ENCODE measurements at regions not wholly inside any gene's neighbourhood (a gene's known extent, or its start where the extent isn't known, plus 50 kb on each side); places are given as distances from the start of the nearest gene placed in this dataset.

DNA sequence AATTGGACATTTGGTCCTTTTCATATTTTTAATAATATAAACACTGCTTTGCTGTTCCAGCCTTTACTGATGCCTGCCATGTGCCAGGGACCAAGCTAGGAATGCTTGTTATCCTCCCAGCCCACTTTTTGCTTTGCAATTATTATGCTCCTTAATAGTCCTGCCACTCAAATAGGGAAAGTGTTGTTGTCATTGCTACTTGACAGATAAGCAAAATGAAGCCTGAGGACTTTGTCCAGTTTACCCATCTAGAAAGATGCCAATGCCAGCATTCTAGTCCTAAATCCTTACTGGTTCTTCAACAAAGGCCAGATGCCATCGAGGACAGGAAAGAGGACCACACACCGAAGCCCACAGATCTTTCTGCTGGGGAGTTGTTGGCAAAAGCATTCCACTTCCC, 246.5 kb downstream of the EMP1 start:
- H3K27ac Mint-ChIP-seq, result no peak overlapping the region
- H3K4me3 Mint-ChIP-seq, result no peak overlapping the region
- no peaks in the 10 kb centered on the region for H3K4me1 Mint-ChIP-seq (ENCODE audit: low read depth in 2 of 2)
- DNase-seq (ENCODE audit: low spot score) (no peak), ATAC-seq (no peak)
- peaks cover 0 to 23% of the 10 kb centered on the region in 2 donors for H3K27me3 Mint-ChIP-seq
- no peaks in the 10 kb centered on the region for H3K36me3 Mint-ChIP-seq
- H3K9me3 Mint-ChIP-seq, result no peaks in the 10 kb centered on the region

- Mint-ChIP-seq H3K36me3 (no peaks in the 10 kb centered on the region), H3K4me3 (no peak overlapping the region), H3K4me1 (ENCODE audit: low read depth in 2 of 2) (no peaks in the 10 kb centered on the region), H3K27me3 (peaks cover 0 to 24% of the 10 kb centered on the region in 2 donors), H3K9me3 (no peaks in the 10 kb centered on the region), H3K27ac (no peak overlapping the region)
- ATAC-seq, result no peak
- no peak for DNase-seq (ENCODE audit: low spot score)
Observed at GRCh38 chr12:13442457-13442856, 245.9 kb downstream of the EMP1 start.

- no peaks in the 10 kb centered on the region for H3K4me1 Mint-ChIP-seq (ENCODE audit: low read depth in 2 of 2)
- no peak for ATAC-seq
- no peak overlapping the region for H3K27ac Mint-ChIP-seq
- H3K36me3 Mint-ChIP-seq, result no peaks in the 10 kb centered on the region
- H3K27me3 Mint-ChIP-seq, result peaks cover 2 to 34% of the 10 kb centered on the region in 2 donors
- no peak for DNase-seq (ENCODE audit: low spot score)
- H3K4me3 Mint-ChIP-seq, result no peak overlapping the region
- peaks cover 3% of the 10 kb centered on the region for H3K9me3 Mint-ChIP-seq
Observed at GRCh38 chr12:13440844-13441243, 244.3 kb downstream of the EMP1 start.

- no peaks in the 10 kb centered on the region for H3K4me1 Mint-ChIP-seq (ENCODE audit: low read depth in 2 of 2)
- H3K36me3 Mint-ChIP-seq, result no peaks in the 10 kb centered on the region
- DNase-seq (ENCODE audit: low spot score), result no peak
- H3K27ac Mint-ChIP-seq, result no peak overlapping the region
- peaks cover 4 to 25% of the 10 kb centered on the region in 2 donors for H3K27me3 Mint-ChIP-seq
- peaks cover 3% of the 10 kb centered on the region for H3K9me3 Mint-ChIP-seq
- ATAC-seq, result no peak
- H3K4me3 Mint-ChIP-seq, result no peak overlapping the region
Observed at GRCh38 chr12:13437541-13437940, 241.0 kb downstream of the EMP1 start.

GRCh38 chr12:13436696-13437391, 240.3 kb downstream of the EMP1 start:
- no peaks in the 10 kb centered on the region for H3K4me1 Mint-ChIP-seq (ENCODE audit: low read depth in 2 of 2)
- peaks cover 4 to 27% of the 10 kb centered on the region in 2 donors for H3K27me3 Mint-ChIP-seq
- DNase-seq (ENCODE audit: low spot score) (no peak), ATAC-seq (no peak)
- no peaks in the 10 kb centered on the region for H3K36me3 Mint-ChIP-seq
- H3K4me3 Mint-ChIP-seq, result no peak overlapping the region
- H3K27ac Mint-ChIP-seq, result no peak overlapping the region
- H3K9me3 Mint-ChIP-seq, result peaks cover 3% of the 10 kb centered on the region

DNA sequence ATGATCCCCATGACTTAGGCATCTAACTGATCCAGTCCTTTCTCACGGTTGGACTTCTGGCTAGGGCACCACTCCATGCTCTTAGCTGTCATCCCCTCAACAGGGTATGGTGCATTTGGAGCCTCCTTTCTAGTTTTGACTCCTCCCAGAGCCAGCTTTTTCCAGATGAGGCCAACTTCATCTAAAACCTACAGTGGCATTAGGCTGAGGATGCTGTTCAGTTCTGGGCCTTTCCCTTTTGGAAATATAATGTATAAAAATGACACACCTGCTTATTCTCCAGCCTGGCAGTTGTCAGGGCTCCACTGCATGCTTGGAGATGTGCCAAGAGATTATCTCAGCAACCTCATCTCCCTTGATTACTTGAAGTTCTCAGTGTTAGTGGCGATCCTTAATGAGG, 239.7 kb downstream of the EMP1 start:
- Mint-ChIP-seq H3K27me3 (peaks cover 4 to 31% of the 10 kb centered on the region in 2 donors), H3K27ac (no peak overlapping the region), H3K4me1 (ENCODE audit: low read depth in 2 of 2) (no peaks in the 10 kb centered on the region), H3K9me3 (peaks cover 3% of the 10 kb centered on the region), H3K36me3 (no peaks in the 10 kb centered on the region), H3K4me3 (no peak overlapping the region)
- DNase-seq (ENCODE audit: low spot score) (no peak), ATAC-seq (no peak)

- Mint-ChIP-seq H3K36me3 (no peaks in the 10 kb centered on the region), H3K4me1 (ENCODE audit: low read depth in 2 of 2) (no peaks in the 10 kb centered on the region), H3K9me3 (peaks cover 3% of the 10 kb centered on the region), H3K4me3 (no peak overlapping the region), H3K27me3 (peaks cover 4 to 32% of the 10 kb centered on the region in 2 donors), H3K27ac (no peak overlapping the region)
- no peak for DNase-seq (ENCODE audit: low spot score)
- no peak for ATAC-seq
Observed at GRCh38 chr12:13435235-13435933, 238.9 kb downstream of the EMP1 start.

- no peak overlapping the region for H3K27ac Mint-ChIP-seq
- no peaks in the 10 kb centered on the region for H3K36me3 Mint-ChIP-seq
- DNase-seq (ENCODE audit: low spot score) (no peak), ATAC-seq (no peak)
- H3K4me3 Mint-ChIP-seq, result no peak overlapping the region
- H3K9me3 Mint-ChIP-seq, result peaks cover 3% of the 10 kb centered on the region
- no peaks in the 10 kb centered on the region for H3K4me1 Mint-ChIP-seq (ENCODE audit: low read depth in 2 of 2)
- H3K27me3 Mint-ChIP-seq, result peaks cover 4 to 24% of the 10 kb centered on the region in 2 donors
Observed at GRCh38 chr12:13433768-13434167, 237.2 kb downstream of the EMP1 start.

- Mint-ChIP-seq H3K9me3 (no peaks in the 10 kb centered on the region), H3K36me3 (no peaks in the 10 kb centered on the region), H3K27me3 (peaks cover 4 to 15% of the 10 kb centered on the region in 2 donors), H3K4me3 (no peak overlapping the region), H3K4me1 (ENCODE audit: low read depth in 2 of 2) (no peaks in the 10 kb centered on the region), H3K27ac (no peak overlapping the region)
- ATAC-seq (no peak), DNase-seq (ENCODE audit: low spot score) (no peak)
Observed at GRCh38 chr12:13431041-13431440, 234.5 kb downstream of the EMP1 start.

DNA sequence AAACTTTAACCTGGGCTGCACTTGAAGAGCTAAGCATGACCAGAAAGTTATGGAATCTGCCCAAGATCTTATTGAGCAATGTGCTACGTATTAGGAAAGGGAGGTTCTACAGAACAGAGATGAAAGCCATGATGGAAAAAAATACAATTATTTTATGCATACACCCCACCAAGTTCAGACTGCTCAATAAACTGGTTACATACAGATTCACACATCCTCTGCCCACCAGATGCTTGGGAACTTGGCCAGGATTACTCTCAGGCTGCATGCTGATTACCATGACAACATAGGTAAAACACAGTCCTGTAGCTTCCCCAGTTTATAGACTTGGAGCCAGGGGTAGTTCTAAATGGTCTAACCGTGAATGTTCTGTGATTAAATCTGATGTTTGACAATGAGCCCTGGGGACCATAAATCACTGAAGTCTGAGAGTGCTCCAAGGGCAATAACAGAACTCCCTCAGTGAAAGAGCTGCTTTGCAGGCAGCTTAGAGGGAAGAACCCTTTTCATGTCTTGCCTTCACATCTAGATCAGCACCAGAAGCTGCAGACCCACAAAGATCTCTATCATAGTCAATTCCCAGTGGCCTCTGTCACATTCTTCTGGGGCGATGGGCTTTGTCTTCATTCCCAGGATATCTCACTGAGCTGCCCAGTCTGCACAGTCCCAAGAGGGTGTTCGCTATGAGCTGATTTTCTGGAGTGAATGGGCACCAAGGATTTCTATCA, 232.2 kb downstream of the EMP1 start:
- ATAC-seq (no peak), DNase-seq (ENCODE audit: low spot score) (no peak)
- Mint-ChIP-seq H3K27ac (no peak overlapping the region), H3K9me3 (peaks cover 3% of the 10 kb centered on the region), H3K4me3 (no peak overlapping the region), H3K36me3 (no peaks in the 10 kb centered on the region), H3K27me3 (peaks cover 0 to 20% of the 10 kb centered on the region in 2 donors), H3K4me1 (ENCODE audit: low read depth in 2 of 2) (no peaks in the 10 kb centered on the region)

DNA sequence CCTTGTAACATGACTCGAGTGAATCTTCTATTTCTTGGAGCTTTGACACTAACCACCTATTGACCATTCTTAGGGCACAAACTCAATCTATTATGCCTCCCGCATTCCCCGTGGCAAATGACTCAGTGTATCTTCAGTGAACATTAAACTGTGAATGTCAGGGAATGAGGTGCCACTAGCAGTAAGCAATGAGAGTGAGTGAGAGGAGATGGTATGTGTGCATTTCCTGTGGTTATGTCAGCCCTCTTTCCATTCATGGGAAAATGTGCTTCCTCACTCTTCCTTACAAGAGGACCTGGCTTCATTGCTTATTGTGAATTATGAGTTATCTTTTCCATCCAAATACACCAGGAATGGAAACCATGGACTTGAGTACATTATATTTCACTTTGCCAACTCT, 229.2 kb downstream of the EMP1 start:
- ATAC-seq, result no peak
- H3K27ac Mint-ChIP-seq, result no peak overlapping the region

GRCh38 chr12:13422291-13422690, 225.8 kb downstream of the EMP1 start:
- Mint-ChIP-seq H3K4me1 (ENCODE audit: low read depth in 2 of 2) (no peaks in the 10 kb centered on the region), H3K9me3 (peaks cover 3% of the 10 kb centered on the region), H3K27ac (no peak overlapping the region), H3K4me3 (no peak overlapping the region), H3K27me3 (peaks cover 3 to 16% of the 10 kb centered on the region in 2 donors), H3K36me3 (no peaks in the 10 kb centered on the region)
- ATAC-seq (no peak), DNase-seq (ENCODE audit: low spot score) (no peak)

More for the DNA sequence above, 229.2 kb downstream of the EMP1 start:
- Mint-ChIP-seq H3K36me3 (no peaks in the 10 kb centered on the region), H3K4me1 (ENCODE audit: low read depth in 2 of 2) (no peaks in the 10 kb centered on the region), H3K9me3 (peaks cover 3% of the 10 kb centered on the region), H3K4me3 (no peak overlapping the region), H3K27me3 (peaks cover 3 to 16% of the 10 kb centered on the region in 2 donors)
- DNase-seq (ENCODE audit: low spot score), result no peak

DNA sequence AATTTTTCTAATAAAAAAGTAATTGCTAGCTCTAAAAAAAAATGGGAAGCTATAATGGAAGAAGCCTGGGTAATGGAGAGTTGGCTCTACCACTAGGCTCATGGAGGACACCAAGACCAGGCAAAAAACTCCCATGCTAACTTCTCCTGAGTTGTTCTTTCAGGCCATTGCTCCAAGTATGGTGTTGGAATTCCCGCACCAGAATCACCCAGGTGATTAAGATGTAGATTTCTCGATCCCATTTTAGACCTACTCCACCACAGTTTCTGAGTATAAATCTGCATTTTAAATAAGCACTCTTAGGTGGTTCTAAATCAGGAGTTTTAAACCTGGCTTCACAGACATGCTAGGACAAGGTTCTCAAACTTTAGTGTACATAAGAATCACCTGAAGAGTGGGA, 221.0 kb downstream of the EMP1 start:
- Mint-ChIP-seq H3K4me3 (no peak overlapping the region), H3K4me1 (ENCODE audit: low read depth in 2 of 2) (no peaks in the 10 kb centered on the region), H3K9me3 (no peaks in the 10 kb centered on the region), H3K36me3 (no peaks in the 10 kb centered on the region), H3K27me3 (peaks cover 0 to 9% of the 10 kb centered on the region in 2 donors), H3K27ac (no peak overlapping the region)
- ATAC-seq (no peak), DNase-seq (ENCODE audit: low spot score) (no peak)

GRCh38 chr12:13411287-13411686, 214.8 kb downstream of the EMP1 start:
- DNase-seq (ENCODE audit: low spot score) (no peak), ATAC-seq (no peak)
- H3K4me3 Mint-ChIP-seq, result no peak overlapping the region
- peaks cover 0 to 22% of the 10 kb centered on the region in 2 donors for H3K27me3 Mint-ChIP-seq
- peaks cover 13% of the 10 kb centered on the region for H3K36me3 Mint-ChIP-seq
- H3K9me3 Mint-ChIP-seq, result peaks cover 7% of the 10 kb centered on the region
- no peaks in the 10 kb centered on the region for H3K4me1 Mint-ChIP-seq (ENCODE audit: low read depth in 2 of 2)
- no peak overlapping the region for H3K27ac Mint-ChIP-seq
